ENCODE measurements at regions not wholly inside any gene's neighbourhood (a gene's known extent, or its start where the extent isn't known, plus 50 kb on each side); places are given as distances from the start of the nearest gene placed in this dataset.
A peak's percentile ranks its signal among the peaks of the same experiment; 100 is the strongest.

DNA sequence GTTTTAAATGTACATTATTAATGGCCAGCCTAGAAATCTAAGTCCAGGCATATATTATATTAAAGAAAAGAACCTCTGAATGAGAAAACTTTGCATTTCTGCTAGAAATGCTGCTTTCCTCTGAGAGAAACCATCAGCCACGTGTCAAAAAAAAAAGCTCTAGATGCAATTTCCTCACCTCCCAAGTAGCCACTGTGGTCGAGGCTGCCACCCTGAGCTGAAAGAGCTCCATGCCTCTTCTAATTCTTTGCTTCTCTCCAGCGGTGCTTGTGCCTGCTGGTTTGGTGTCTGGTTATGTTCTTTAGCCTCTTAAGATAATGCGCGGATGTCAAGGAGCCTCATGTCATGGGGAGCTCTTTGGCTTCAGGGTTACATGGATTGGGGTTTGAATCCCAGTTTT, 316.0 kb downstream of the TFAP2C start:
- Histone ChIP-seq H3K36me3 (replicated peaks in 1 of 2; ENCODE audit: insufficient read depth in 1 of 2, low read depth in 2 of 2) (no peaks in the 10 kb centered on the region), H3K4me3 (no peak overlapping the region), H3K4me1 (no peaks in the 10 kb centered on the region), H3K27ac (no peak overlapping the region), H3K27me3 (no peaks in the 10 kb centered on the region), H3K9me3 (no peaks in the 10 kb centered on the region)
- intact Hi-C loops (cut with DNase I), result no loop called here
- no peak for TF ChIP-seq POLR2A (IDR thresholded peaks at IDR 0.05)
- TF ChIP-seq, protein P1, sequence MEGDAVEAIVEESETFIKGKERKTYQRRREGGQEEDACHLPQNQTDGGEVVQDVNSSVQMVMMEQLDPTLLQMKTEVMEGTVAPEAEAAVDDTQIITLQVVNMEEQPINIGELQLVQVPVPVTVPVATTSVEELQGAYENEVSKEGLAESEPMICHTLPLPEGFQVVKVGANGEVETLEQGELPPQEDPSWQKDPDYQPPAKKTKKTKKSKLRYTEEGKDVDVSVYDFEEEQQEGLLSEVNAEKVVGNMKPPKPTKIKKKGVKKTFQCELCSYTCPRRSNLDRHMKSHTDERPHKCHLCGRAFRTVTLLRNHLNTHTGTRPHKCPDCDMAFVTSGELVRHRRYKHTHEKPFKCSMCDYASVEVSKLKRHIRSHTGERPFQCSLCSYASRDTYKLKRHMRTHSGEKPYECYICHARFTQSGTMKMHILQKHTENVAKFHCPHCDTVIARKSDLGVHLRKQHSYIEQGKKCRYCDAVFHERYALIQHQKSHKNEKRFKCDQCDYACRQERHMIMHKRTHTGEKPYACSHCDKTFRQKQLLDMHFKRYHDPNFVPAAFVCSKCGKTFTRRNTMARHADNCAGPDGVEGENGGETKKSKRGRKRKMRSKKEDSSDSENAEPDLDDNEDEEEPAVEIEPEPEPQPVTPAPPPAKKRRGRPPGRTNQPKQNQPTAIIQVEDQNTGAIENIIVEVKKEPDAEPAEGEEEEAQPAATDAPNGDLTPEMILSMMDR (IDR thresholded peaks at IDR 0.05), result peak; percentile 13 to 62 (median 34)
- DNase-seq (peak; percentile 34 to 50 (median 42)), ATAC-seq (no peak)
- WGBS, 2 donors, result 34 to 42% methylated on average over 5 of the region's 5 CpGs

DNA sequence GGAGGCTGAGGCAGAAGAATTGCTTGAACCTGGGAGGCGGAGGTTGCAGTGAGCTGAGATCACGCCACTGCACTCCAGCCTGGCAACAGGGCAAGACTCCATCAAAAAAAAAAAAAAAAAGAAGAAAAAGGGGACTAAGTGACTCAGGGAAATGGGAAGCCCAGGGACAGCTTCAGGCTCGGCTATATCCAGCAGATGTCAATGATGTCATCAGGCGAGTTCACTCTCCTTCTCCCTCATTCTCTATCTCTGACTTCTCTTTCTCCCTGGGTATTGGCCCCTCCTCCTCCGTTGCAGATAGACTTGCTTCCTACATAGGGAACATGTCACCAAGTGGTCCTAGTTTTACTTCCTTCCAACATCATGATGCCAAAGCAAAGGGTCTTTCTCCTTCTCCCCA, 316.8 kb downstream of the TFAP2C start:
- DNase-seq (no peak), ATAC-seq (no peak)
- intact Hi-C loops (cut with DNase I), result no loop called here
- Histone ChIP-seq H3K4me3 (no peak overlapping the region), H3K27me3 (no peaks in the 10 kb centered on the region), H3K36me3 (replicated peaks in 1 of 2; ENCODE audit: insufficient read depth in 1 of 2, low read depth in 2 of 2) (no peaks in the 10 kb centered on the region), H3K4me1 (no peaks in the 10 kb centered on the region), H3K27ac (no peak overlapping the region), H3K9me3 (no peaks in the 10 kb centered on the region)
- no peak for TF ChIP-seq POLR2A (IDR thresholded peaks at IDR 0.05)
- TF ChIP-seq, protein P1 (IDR thresholded peaks at IDR 0.05), result no peak
- 58 to 64% methylated on average over 5 of the region's 5 CpGs for WGBS, 2 donors

DNA sequence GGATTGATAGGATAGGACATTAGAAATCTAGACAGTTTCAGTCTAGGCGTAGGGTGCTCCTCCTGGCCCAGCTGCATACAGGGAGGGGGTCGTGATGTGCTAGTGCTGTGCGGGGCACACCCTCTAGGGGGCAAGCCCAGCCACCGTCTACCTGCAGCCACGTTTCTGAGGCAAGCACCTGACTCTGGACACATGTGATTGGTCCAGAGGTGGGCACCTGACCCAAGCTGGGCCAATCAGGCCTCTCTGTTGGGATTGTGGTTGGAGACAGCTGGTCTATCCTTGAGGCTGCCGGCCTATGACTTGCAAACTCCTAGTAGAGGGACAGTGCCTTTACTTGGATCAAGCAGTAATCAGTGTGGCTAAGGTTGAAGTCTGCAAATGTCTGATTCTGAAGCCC, 317.1 kb downstream of the BMP7 start:
- TF ChIP-seq POLR2A (IDR thresholded peaks at IDR 0.05), result no peak
- TF ChIP-seq, protein P1 (IDR thresholded peaks at IDR 0.05), result no peak
- intact Hi-C loops (cut with DNase I), result no loop called here

DNA sequence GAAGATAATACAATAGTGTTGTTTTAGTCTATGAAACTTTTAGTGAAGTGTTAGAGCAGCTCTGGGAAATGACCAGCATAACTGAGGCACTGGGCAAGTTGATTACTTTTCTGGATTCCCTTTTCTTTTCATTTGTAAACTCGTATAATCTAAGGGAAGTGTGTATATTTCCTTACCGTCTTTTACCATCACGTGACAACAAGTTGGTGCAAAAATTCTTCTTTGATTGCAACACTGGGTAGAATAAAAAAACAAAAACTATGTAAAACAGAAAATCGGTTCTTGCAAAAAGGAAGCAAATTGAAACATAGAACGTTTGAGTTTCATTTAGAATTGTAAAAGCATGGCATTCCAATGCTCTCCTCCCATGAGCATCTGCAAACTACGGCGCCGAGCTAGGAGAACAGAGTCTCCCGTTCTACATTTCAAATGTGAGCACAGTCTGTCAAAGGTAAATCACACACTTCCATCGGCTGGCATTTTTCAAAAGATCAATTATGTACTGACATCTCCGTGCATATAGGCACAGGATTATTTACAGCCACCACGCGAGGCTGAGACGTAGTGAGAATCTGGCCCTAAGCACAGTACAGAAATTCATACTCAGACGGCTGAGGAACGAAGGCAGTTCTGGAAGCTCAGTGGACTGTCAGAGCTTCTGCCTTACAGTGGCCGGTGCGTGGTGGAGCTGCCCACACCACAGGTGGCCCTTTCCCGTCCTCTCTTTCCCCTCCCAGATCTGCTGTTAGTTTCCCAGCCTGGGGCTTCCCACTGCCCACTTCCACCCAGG, 314.0 kb downstream of the BMP7 start:
- Histone ChIP-seq H3K27me3 (no peaks in the 10 kb centered on the region), H3K4me3 (no peak overlapping the region), H3K36me3 (replicated peaks in 1 of 2; ENCODE audit: insufficient read depth in 1 of 2, low read depth in 2 of 2) (no peaks in the 10 kb centered on the region), H3K9me3 (no peaks in the 10 kb centered on the region), H3K27ac (no peak overlapping the region), H3K4me1 (no peaks in the 10 kb centered on the region)
- no peak for TF ChIP-seq POLR2A (IDR thresholded peaks at IDR 0.05)
- TF ChIP-seq, protein P1 (IDR thresholded peaks at IDR 0.05), result no peak
- ATAC-seq (no peak), DNase-seq (no peak)
- WGBS, 2 donors, result 27 to 34% methylated on average over 19 of the region's 19 CpGs
- intact Hi-C loops (cut with DNase I), result no loop called here

More for the DNA sequence above, 317.1 kb downstream of the BMP7 start:
- H3K4me3 ChIP-seq, result no peak overlapping the region
- no peaks in the 10 kb centered on the region for H3K36me3 ChIP-seq (replicated peaks in 1 of 2; ENCODE audit: insufficient read depth in 1 of 2, low read depth in 2 of 2)
- no peaks in the 10 kb centered on the region for H3K4me1 ChIP-seq
- H3K9me3 ChIP-seq, result no peaks in the 10 kb centered on the region
- DNase-seq, result no peak
- H3K27me3 ChIP-seq, result no peaks in the 10 kb centered on the region
- H3K27ac ChIP-seq, result no peak overlapping the region
- 60 to 62% methylated on average over 5 to 6 of the region's 6 CpGs for WGBS, 2 donors
- no peak for ATAC-seq

DNA sequence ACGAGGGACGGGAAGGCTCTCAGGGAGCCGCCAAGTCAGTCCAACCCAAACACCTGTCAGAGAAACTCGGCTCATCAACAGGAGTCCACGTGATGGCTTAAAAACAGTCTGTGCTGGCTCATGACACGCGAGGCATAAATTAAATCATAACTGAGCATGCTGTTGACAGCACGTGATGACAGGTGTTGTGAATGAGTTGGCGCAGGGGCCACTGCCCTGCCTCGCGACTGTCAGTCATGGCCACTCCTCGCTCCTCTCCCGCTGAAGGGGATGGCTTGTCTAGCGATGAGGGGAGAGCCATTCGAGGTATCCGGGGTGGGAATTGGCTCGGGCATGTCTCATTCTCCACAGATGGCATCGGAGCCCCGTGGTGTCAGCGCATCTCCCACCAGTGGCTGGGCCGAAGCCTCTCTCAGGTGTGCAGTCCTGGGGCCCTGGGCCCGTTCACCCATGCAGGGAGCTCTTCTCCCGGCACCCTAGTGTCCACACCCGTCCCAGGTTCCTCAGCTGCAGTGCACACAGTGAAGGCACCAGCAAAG, 313.3 kb downstream of the BMP7 start:
- Histone ChIP-seq H3K27ac (no peak overlapping the region), H3K36me3 (replicated peaks in 1 of 2; ENCODE audit: insufficient read depth in 1 of 2, low read depth in 2 of 2) (no peaks in the 10 kb centered on the region), H3K27me3 (no peaks in the 10 kb centered on the region), H3K9me3 (no peaks in the 10 kb centered on the region), H3K4me1 (no peaks in the 10 kb centered on the region), H3K4me3 (no peak overlapping the region)
- ATAC-seq (no peak), DNase-seq (no peak)
- intact Hi-C loops (cut with DNase I), result no loop called here
- TF ChIP-seq POLR2A (IDR thresholded peaks at IDR 0.05), result no peak
- 49 to 66% methylated on average over 8 to 24 of the region's 24 CpGs for WGBS, 2 donors
